ENCODE measurements at regions not wholly inside any gene's neighbourhood (a gene's known extent, or its start where the extent isn't known, plus 50 kb on each side); places are given as distances from the start of the nearest gene placed in this dataset.

DNA sequence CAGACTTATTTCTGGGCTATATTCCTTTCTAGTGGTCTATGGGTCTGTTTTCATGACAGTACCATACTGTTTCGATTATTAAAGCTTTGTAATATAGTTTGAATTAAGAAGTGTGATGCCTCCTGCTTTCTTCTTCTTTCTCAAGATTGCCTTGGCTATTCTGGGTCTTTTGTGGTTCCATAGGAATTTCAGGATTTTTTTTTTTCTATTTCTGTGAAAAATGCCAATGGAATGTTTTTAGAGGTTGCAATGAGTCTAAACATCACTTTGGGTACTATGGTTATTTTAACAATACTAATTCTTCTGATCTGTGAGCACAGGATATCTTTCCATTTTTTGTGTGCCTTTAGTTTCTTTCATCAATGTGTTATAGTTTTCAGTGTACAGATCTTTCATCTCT, 204.3 kb upstream of the HCCS start:
- TF ChIP-seq, protein P1, sequence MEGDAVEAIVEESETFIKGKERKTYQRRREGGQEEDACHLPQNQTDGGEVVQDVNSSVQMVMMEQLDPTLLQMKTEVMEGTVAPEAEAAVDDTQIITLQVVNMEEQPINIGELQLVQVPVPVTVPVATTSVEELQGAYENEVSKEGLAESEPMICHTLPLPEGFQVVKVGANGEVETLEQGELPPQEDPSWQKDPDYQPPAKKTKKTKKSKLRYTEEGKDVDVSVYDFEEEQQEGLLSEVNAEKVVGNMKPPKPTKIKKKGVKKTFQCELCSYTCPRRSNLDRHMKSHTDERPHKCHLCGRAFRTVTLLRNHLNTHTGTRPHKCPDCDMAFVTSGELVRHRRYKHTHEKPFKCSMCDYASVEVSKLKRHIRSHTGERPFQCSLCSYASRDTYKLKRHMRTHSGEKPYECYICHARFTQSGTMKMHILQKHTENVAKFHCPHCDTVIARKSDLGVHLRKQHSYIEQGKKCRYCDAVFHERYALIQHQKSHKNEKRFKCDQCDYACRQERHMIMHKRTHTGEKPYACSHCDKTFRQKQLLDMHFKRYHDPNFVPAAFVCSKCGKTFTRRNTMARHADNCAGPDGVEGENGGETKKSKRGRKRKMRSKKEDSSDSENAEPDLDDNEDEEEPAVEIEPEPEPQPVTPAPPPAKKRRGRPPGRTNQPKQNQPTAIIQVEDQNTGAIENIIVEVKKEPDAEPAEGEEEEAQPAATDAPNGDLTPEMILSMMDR (IDR thresholded peaks at IDR 0.05; ENCODE audit: extremely low read depth, insufficient read depth, missing control alignments): no peak
- no peak for DNase-seq (ENCODE audit: low spot score)
- in situ Hi-C loops (cut with MboI; ENCODE audit: low pct_unique_long_range_greater_than_20kb, low sequenced_read_pairs, unreplicated experiment): no loop called here

DNA sequence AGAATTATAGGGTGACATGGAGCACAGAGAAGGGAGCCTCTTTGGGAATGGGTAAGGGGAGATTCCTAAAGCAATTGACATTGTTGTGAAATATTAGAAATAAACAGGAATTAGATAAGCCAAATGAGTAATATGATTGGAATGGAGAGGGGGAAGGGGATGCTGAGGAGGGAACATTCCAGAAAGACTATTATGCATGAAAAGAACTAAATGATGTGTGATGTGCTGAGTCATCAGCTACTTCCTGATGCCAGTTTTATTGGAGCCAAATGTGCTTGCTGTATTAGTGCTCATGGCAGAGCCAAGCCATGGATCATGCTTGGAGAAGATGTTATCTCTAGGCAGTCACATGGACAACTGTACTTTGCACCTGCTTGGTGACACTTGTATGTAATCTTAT, 189.0 kb upstream of the HCCS start:
- TF ChIP-seq, protein P1 (IDR thresholded peaks at IDR 0.05; ENCODE audit: extremely low read depth, insufficient read depth, missing control alignments): no peak
- in situ Hi-C loops (cut with MboI; ENCODE audit: low pct_unique_long_range_greater_than_20kb, low sequenced_read_pairs, unreplicated experiment): no loop called here
- DNase-seq (ENCODE audit: low spot score): no peak

GRCh38 chrX:10922835-10923234, 188.3 kb upstream of the HCCS start:
- DNase-seq (ENCODE audit: low spot score): no peak
- TF ChIP-seq, protein P1 (IDR thresholded peaks at IDR 0.05; ENCODE audit: extremely low read depth, insufficient read depth, missing control alignments): no peak
- in situ Hi-C loops (cut with MboI; ENCODE audit: low pct_unique_long_range_greater_than_20kb, low sequenced_read_pairs, unreplicated experiment): no loop called here

GRCh38 chrX:10923466-10923865, 187.7 kb upstream of the HCCS start:
- TF ChIP-seq, protein P1 (IDR thresholded peaks at IDR 0.05; ENCODE audit: extremely low read depth, insufficient read depth, missing control alignments): no peak
- in situ Hi-C loops (cut with MboI; ENCODE audit: low pct_unique_long_range_greater_than_20kb, low sequenced_read_pairs, unreplicated experiment): no loop called here
- DNase-seq (ENCODE audit: low spot score): no peak

DNA sequence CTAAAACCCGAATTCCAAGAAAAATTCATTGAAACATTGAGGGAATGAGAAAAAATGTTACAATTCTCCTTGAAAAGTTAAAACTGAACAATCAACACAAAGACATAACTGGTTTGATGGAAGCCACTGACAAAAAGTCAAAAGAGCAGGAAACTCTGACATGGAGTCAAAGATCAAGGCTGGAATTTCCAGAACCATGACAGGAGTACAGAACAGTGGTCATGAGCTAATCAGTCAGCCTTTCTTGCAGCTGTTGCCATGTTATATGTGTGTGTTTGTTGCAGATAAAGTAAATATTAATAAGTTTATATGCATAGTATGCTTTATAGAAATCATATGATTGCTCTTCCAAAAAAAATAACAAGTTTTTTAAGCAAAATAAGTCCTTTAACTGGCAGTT, 184.7 kb upstream of the HCCS start:
- TF ChIP-seq, protein P1 (IDR thresholded peaks at IDR 0.05; ENCODE audit: extremely low read depth, insufficient read depth, missing control alignments): no peak
- in situ Hi-C loops (cut with MboI; ENCODE audit: low pct_unique_long_range_greater_than_20kb, low sequenced_read_pairs, unreplicated experiment): no loop called here
- no peak for DNase-seq (ENCODE audit: low spot score)

- TF ChIP-seq, protein P1 (IDR thresholded peaks at IDR 0.05; ENCODE audit: extremely low read depth, insufficient read depth, missing control alignments): no peak
- in situ Hi-C loops (cut with MboI; ENCODE audit: low pct_unique_long_range_greater_than_20kb, low sequenced_read_pairs, unreplicated experiment): no loop called here
- no peak for DNase-seq (ENCODE audit: low spot score)
Measured at GRCh38 chrX:10926891-10927290, 184.2 kb upstream of the HCCS start.

- in situ Hi-C loops (cut with MboI; ENCODE audit: low pct_unique_long_range_greater_than_20kb, low sequenced_read_pairs, unreplicated experiment): no loop called here
- TF ChIP-seq, protein P1 (IDR thresholded peaks at IDR 0.05; ENCODE audit: extremely low read depth, insufficient read depth, missing control alignments): no peak
- DNase-seq (ENCODE audit: low spot score): no peak
Measured at GRCh38 chrX:10929747-10930146, 181.4 kb upstream of the HCCS start.

All from GM13977 (cell line).